ENCODE measurements at regions not wholly inside any gene's neighbourhood (a gene's known extent, or its start where the extent isn't known, plus 50 kb on each side); places are given as distances from the start of the nearest gene placed in this dataset.

DNA sequence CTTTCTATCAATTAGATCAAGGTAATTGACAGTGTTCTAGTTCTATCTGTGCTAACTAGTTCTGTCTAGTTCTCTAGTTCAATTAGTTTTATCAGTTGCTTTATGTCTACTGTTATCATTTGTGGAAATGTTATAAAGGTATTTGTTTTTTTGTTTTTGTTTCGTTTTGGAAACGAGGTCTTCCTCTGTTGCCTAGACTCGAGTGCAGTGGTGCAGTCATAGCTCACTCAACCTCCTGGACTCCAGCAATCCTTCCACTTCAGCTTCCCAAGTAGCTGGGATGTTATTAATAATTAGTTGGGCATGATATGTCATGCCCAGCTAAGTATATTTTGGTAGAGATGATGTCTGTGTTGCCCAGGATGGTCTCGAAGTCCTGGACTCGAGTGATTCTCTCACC lies 1682.8 kb upstream of the LRRTM1 start:
- no peak for DNase-seq

DNA sequence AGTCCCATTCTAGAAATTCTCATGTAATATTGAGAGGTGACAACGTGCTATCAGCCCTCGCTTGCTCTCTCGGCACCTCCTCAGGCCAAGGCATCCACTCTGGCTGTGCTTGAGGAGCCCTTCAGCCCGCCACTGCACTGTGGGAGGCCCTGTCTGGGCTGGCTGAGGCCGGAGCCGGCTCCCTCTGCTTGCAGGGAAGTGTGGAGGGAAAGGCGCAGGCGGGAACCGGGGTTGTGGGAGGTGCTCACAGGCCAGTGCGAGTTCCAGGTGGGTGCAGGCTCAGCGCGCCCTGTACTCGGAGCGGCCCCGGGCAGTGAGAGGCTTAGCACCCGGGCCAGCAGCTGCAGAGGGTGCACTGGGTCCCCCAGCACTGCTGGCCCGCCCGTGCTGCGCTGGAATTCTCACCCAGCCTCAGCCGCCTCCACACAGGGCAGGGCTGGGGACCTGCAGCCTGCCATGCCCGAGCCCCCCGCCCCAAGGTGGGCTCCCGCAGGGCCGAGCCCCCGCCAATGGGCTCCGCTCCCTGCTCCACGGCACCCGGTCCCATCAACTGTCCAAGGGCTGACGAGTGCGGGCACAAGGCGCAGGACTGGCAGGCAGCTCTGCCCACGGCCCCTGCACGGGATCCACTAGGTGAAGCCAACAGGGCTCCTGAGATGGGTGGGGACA lies 1680.6 kb upstream of the LRRTM1 start:
- DNase-seq: no peak

DNA sequence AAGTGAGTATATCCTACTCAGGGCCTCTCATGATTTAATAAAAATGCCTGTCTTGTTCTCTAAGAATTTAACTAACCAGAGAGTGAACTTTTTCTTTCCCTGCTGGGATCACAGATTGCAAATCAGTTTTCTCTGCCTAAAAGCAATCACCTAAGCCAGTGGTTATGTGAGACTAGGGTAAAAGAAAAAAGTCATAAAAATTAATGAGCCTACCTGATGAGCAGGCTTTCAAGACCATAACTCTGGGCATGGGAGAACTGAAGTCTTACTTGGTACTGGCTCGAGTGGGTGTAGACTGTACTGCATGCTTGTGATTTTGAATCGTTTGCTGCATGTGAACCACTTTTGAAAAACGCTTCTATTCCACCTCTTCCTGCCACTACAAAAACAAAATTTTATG lies 1677.0 kb upstream of the LRRTM1 start:
- no peak for DNase-seq

DNA sequence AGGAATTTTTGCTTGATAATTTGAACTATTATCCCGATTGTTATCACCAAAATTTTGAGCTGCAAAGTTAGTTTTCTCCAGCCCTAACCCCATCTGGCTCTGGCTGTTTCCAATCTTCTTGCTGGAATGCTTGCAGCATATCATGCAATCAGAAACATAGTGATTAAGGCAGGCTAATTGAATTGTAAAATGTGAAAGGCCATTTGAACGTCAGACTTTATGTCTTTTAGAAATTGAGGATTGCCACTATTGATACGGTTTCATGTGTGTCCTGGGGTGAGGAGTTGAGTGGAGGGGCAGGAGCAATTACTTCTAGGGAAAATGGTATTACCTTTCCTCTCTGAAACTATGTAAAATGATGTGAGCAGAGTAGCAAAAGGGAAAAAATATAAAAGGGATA lies 1674.5 kb upstream of the LRRTM1 start:
- DNase-seq: no peak

DNA sequence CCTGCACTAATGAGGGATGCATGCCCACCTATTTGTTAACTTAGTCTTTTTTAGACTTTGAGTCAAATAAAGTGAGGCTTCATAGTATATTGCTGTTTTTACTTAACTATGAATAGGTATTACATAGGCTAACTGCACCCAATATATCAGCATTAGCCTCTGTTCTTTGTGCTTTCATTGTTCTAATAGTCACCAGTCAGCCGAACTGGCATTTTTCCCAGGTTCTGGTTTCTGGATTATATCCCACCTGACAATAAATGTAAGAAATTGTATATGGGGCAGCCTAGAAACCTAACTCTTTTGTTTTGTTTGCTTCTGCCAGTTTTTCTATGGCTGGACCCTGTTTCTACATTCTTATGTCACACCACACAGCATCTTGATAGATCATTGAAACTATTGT lies 1672.4 kb upstream of the LRRTM1 start:
- no peak for DNase-seq

DNA sequence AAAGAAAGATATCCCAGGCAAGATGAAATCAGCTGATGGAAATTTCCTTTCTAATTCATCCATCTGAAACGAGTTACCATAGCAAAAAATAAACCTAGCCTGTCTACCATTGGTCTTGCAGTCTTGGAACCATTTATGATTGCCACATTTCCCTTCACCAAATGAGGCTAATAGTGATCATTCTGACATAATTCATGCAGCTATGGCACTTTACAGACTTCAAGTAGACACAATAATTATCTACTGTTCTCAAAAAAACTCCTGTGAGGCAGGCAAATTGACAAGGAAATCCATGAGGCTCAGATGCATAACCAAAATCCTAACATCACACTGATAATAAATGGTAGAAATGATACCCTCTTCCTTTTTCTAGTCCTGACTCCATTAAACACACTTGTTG lies 1669.7 kb upstream of the LRRTM1 start:
- no peak for DNase-seq

DNA sequence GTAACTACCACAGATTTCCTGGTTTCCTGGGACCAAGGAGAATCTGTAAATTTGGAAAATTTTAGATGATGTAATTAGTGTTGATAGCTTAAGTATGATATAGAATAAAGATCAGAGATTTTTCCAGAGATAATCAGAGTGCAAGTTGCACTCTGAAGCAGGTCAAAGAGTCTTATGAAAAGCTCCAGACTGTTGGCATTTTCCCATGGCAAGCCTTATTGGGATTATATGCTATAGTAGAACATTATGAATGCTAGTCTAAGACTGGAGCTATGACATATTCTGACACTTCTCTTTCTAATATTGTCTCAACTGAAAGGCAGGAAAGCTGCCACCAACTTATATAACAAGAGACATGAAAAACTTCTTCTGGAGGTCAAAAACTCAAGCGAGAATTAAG lies 1638.3 kb upstream of the LRRTM1 start:
- DNase-seq: no peak

DNA sequence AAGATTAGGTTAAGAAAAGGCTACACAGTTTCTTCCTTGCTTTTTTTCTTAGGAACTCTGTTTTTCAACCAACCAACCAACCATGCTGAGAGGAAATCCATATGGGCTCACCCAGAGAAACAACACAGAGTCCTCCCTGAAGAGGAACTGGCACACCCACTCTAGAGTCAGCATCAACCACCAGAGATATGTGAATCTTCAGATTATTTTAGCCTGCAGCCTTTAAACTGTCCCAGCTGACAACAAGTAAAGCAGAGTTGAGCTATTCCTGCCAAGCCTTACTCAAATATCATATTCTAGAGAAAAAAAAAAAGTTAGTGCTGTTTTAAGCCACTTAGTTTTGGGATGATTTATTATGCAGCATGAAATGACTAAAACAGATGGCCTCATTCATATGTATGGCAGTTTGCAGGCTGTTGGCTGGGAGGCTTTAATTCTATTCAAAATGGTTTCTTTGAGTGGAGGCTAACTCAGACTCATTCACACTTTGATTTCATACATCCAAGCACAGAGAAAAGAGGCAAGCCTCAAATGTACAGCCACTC lies 1637.7 kb upstream of the LRRTM1 start:
- DNase-seq: no peak

DNA sequence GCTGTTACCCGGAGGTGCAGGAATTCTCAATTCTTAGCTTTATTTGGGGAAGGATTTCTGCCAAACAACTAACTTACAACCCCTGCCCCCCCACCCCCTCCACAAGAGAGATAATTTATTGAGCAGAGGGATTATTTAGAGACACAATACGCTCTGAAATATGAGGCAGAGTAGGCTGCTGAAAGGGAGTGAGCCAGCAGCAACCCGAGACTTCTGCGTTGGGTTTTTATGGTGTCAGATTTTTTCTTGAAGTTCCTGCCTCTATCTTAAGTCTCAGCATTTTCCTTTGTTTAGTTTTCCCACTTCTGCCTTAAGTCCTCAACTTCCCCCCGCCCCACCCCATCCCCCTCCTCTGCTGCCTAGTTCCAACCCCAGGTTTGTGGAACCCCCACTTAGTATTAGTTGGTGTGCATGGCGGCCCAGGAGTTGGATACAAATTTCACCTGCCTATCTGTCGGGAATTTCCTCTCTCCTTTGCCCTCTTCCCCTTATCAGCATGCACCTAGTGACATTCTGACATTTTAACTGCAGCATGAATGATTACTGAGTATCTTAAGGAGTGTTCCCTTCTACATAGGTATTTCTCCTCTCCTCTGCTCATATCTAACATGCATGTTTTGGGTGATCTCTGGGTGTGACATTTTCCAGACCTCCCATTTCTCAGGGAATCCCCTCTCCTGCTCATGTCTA lies 1635.9 kb upstream of the LRRTM1 start:
- DNase-seq: no peak

DNA sequence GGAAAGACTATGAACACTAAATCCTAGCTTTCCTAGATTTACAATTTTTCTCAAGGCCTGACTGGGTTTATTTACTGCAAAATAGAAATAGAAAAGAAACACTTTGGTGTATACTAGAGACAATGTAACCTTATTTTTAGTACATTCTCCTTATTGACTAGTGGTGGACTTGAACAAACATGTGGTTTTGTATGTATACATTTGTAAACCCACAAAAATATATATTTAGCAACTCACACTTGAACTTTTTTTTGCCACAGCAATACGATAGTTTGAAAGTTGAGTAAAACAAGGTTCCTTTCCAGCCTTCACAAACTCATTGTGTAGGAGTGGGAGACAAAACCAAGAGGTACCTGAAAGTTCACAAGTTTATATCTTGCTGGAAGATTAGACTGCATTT lies 1633.4 kb upstream of the LRRTM1 start:
- no peak for DNase-seq

DNA sequence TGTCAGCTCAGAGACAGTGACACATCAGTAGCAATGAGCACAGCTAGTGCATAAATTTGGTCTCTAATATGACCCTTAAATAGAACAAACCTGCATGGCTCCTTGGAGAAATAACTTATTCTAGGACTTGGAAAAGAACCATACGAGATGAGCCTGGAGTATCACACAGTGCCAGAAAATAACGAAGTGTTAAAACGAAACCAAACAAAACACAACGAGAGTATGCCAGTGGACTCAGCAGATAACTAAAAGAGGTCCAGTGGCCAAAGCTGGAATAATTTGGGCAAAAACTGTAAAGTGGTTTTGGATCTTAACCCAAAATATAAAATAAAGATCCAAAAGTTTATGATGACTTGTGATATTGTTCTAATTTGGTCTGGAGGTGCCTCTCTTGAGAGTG lies 1599.0 kb upstream of the LRRTM1 start:
- no peak for DNase-seq

DNA sequence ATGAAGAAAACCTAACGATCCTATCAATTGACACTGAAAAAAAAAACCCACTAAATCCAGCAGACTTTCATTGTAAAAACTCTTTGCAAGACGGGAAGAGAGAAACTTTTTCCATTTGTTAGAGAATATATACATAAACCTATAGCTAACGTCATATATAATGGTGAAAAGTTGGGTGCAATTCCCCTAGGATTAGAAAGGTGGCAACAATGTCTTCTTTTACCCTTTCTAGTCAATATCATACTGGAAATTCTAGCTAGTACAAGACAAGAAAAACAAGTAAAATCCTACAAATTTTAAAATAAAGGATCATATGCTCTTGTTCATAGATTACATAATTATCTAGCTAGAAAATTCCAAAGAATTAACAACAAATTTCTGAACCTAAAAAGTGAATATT lies 1596.5 kb upstream of the LRRTM1 start:
- DNase-seq: no peak

DNA sequence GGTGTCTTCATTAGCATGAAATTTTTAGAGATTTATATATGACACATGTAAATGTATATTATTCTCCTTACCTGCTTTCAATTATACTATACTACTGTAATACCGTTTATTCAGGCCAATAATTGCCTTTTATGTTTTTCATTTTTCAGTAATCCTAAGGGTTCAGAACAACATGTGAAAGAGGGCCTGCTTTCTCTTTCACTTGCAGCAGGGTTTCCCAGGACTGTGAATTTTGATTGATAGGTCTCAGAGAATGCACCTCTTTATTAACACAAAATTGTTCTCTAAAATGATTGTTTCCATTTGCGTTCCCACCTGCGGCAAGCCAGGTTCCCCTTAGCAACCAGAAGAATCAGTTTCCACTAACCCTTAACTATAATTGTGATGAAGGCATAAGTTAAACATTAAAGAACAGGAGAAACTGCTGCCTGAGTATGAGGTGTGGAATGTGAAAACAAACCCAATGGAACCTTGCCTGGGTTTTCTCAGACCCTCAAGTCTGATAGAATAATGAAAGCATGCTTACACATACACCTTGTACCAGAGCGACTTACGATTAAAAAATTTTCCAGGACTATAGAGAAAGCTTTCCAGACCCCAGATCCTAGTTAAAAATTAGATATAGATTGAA lies 1591.2 kb upstream of the LRRTM1 start:
- no peak for DNase-seq

DNA sequence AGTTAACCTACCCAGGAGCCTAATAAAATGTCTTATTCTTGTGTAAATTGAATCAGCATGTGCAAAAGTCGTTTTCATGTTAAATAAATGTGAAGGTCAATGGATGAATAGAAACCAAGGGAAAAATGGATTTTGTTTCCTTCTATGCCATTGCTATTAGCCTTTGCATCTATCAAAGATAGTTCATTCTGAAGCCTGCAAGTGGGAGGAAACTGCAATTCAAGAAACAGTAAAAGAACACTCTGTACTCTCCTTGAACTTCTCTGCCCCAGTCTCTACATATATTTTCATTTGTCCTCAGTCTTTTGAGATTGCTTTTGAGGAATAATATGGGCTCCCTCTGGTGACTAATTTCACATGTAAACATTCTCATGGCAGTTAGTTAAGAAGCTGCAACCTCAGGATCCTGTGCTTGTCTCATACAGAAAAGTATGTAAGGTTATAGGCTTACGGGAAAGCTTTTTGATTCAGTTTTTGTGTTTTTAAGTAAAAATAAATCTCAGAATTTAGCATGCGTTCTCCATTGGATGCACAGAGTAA lies 1590.0 kb upstream of the LRRTM1 start:
- no peak for DNase-seq

DNA sequence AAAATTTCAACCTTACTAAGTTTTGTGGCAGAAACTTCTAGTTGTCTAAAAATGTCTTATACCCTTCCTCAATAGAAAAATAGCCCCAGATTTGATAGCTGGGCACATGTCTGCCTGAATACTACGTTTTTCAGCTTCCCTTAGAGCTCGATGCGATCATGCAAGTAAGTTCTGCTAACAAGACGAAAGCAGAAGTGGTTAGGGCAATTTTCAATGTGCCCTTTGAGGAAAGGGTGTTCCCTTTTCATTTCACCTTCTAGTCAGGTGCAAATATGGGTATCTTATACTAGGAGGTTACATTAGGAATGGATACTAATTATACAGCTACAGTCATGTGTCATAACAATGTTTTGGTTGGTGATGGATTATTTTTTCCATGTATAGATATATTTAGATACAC lies 1572.1 kb upstream of the LRRTM1 start:
- DNase-seq: no peak

DNA sequence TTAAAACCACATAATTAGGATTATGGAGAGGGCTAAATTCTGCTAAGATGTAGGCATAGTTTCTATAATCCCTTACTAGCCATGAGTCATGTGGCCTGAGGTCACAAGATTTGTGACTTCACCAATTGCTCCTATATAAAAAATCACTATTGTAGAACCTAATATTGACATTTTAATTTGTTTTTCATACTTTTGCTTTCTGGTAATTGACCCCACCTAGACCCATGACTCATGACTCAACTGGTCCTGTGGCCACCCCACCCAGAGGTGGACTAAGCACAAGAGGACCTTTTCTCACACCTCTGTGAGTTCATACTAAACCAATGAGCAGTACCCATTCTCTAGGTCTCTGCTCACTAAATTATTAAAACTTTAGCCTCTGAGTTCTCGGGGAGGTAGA lies 1567.5 kb upstream of the LRRTM1 start:
- DNase-seq: no peak

DNA sequence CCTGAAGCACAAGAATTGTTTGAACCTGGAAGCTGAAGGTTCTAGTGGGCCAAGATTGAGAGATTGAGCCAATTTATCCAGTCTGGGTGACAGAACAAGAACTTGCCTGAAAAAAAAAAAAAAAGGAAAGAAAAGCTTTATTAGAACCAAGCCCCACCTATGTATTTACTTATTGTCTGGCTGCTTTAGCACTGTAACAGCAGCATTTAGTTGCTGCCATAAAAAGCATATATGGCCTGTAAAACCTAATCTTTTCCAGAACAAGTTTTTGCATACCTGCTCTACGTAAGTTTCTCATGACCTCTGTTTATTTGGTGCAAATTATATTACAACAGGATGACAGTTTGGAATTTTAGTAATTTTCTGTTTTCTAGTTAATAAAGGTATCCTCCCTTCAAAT lies 1565.6 kb upstream of the LRRTM1 start:
- no peak for DNase-seq

DNA sequence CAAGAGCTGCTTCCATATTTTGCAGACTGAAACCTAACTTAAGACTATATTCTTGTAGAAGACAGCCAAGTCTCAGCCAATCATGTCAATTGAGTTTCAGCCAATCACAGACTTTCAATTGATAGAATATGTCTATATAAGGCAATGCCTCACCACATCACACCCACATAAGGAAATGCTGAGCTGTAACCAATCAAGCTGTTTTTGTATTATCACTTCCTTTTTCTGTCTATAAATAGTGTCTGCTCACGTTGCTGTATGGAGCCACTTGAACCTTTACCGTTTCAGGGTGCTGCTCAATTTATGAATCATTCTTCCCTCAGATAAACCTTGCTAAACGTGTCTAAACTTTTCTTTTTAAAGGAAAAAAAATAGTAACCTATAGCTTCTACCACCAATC lies 1554.4 kb upstream of the LRRTM1 start:
- no peak for DNase-seq

DNA sequence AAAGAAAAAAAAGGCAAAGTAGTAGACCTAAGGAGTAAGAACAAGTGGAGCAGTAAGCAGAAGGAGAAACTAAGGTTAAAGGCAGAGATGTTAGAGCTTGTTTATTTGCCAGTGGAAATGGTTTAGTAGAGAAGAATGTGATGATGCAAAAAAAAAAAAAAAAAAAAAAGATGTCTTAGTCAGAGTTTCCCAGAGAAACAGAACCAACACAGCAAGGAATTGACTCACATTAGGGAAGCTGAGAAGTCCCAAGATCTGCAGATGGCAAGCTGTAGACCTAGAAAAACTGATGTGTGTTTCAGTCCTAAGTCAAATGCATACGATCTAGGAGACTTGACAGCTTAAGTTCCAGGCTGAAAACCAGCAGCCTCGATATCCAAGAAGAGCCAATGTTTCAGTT lies 1548.8 kb upstream of the LRRTM1 start:
- no peak for DNase-seq

DNA sequence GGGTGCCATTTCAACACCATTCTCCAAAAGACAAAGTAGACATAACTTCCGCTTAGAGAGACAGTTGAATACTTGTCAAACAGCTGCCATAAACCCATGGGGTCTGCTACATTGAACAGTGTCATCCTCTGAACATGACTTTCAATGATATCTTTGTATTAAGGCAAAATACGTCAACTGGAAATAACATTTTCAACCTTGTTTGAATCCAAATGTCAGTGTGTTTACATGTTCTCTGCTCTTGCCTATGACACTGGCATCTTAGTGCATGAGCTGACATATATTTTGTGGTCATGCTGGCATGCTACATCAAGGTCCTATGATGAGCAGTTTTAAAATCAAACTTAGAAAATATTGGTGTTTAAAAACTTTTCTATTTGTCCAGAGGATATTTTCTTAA lies 1548.1 kb upstream of the LRRTM1 start:
- DNase-seq: no peak

DNA sequence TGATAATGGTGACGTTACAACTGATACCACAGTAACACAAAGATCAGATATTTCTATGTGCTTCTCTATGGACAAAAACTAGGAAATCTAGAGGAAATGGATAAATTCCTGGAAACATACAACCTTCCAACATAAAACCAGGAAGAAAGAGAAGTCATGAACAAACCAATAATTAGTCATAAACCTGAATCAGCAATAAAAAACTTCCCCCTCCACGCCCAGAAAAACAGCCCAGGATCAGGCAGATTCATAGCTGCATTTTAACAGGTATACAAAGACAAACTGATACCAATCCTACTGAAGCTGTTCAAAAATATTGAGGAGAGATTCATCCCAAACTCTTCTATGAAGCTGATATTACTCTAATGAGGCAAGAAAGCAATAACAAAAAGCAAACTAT lies 1535.2 kb upstream of the LRRTM1 start:
- DNase-seq: no peak

DNA sequence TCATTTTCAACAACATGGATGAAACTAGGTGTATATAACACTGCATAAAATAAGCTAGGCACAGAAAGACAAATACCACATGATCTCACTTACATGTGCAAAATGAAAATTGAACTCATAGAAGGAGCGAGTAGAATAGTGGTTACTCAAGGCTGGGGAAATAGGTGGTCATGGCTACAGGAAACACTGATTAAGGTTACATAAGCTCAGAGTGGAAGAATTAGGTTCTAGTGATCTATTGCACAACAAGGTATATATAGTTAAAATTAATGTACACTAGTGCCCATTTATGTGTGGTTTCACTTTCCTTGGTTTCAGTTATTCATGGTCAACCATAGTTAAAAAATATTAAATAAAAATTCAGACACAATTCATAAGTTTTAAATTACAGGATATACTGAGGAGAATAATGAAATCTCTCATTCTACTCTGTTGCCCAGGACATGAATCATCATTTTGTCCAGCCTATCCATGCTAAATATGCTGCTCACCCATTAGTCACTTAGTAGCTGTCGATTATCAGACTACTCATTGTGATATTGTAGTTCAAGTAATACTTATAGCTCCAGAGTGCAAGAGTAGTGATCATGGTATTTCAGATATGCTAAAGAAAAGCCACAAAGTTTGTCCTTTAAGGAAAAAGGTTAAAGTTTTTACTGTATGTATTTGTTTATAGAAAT lies 1530.9 kb upstream of the LRRTM1 start:
- no peak for DNase-seq

DNA sequence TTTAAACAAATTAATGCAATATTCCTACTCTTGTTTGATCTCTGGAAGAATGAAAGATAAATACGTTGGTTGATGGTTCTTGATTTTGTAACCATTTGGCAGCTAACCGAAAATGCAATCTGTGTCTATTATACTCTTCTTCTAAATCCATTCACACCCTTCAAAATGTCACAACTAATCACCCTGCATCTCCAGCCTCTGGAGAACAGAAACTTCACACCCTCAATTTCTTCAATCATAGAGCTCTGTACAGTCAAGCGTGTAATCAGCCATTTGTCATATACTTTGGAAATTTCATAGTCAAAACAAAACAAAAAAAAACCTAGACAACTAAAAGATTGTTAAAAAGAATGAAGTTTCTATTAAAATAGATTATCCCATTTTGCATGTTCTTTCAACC lies 1482.3 kb upstream of the LRRTM1 start:
- no peak for DNase-seq

Data from stimulated activated CD4-positive, alpha-beta T cell treated with anti-CD3 and anti-CD28 coated beads, Interleukin-2, amount 100 ng/mL, for 48 hours (primary cell).